Astrocyte of the spinal cord (primary cell): ENCODE measurements at regions not wholly inside any gene's neighbourhood (a gene's known extent, or its start where the extent isn't known, plus 50 kb on each side); places are given as distances from the start of the nearest gene placed in this dataset.

Source experiments
- DNase-seq: peaks from one replicate; pipeline ENCODE4 v3.0.0; 2011; ENCODE audit warnings: low read depth, low spot score
- H3K4me3 ChIP-seq: 2 replicates; pipeline ENCODE4 v1.5.1; 2011; ENCODE audit warnings: low read depth, mild to moderate bottlenecking, low read length, moderate library complexity
- in situ Hi-C: cut with HindIII; loops from 2 replicates; pipeline ENCODE4 v1.10.0; 2017; ENCODE audit warnings: low sequenced_read_pairs
- TF ChIP-seq, protein P1 (sequence below): IDR thresholded peaks from 2 replicates; pipeline ENCODE4 v1.5.1; 2012; ENCODE audit warnings: low read depth, mild to moderate bottlenecking, low read length, inconsistent platforms

DNA sequence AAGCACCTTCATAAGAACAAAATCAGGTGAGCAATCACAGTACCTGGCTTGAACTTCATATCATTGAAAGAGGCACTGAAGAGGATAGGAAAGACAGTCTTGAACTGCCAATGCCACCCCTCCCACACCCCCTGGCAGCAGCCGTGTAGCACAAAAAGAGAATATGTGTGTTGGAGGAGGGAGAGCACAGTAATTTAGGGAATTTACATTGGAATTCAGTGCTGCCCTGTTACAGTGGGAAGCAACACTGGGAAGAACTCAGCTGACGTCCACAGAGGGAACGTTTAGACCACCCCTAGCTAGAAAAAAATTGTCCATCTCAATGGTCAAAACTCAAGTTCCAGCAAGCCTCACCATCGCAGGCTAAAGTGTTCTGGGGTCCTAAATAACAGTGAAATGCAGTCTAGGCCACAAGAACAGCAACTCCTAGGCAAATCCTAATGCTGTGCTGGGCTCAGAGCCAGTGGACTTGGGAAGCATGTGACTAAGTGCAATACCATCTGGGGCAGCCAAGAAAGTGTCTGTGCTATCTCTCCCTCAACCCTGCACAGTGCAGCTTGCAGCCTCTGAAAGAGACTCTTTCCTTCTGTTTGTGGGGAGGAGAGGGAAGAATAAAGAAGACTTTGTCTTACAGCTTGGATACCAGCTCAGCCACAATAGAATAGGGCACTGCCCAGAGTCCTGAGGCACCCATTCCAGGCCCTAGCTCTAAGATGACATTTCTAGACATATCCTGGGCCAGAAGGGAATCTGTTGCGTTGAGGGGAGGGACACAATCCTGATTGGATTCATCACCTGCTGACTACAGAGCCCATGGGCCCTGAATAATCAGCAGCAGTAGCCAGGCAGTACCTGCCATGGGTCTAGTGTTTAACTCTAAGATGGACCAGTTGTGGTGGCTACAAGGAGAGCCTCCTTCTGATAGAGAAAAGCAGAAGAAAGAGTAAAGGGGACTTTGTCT, 62.1 kb upstream of the VLDLR start:
- in situ Hi-C loops: no loop called here
- peak; percentile 93 for DNase-seq
- TF ChIP-seq, protein P1, sequence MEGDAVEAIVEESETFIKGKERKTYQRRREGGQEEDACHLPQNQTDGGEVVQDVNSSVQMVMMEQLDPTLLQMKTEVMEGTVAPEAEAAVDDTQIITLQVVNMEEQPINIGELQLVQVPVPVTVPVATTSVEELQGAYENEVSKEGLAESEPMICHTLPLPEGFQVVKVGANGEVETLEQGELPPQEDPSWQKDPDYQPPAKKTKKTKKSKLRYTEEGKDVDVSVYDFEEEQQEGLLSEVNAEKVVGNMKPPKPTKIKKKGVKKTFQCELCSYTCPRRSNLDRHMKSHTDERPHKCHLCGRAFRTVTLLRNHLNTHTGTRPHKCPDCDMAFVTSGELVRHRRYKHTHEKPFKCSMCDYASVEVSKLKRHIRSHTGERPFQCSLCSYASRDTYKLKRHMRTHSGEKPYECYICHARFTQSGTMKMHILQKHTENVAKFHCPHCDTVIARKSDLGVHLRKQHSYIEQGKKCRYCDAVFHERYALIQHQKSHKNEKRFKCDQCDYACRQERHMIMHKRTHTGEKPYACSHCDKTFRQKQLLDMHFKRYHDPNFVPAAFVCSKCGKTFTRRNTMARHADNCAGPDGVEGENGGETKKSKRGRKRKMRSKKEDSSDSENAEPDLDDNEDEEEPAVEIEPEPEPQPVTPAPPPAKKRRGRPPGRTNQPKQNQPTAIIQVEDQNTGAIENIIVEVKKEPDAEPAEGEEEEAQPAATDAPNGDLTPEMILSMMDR: no peak

DNA sequence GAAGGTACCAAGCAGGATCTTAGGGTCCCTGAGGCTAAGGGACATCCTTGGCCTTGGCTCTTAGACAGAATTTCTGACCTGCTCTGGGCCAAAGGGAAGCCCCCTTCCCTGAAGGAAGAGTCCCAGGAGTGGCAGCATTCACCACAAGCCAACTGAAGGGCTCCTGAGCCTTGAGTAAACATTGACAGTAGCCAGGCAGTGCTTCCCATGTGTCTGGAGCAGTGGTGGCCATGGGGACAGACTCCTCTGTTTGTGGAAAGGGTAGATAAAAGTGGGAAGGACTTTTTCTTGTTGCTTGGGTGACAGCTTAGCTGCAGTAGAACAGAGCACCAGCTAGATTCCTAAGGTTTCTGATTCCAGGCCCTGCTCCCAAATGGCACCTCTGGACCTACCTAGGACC, 61.4 kb upstream of the VLDLR start:
- in situ Hi-C loops: no loop called here
- TF ChIP-seq, protein P1: no peak
- no peak for DNase-seq
- H3K4me3 ChIP-seq: no peak overlapping the region

More for the DNA sequence above, 62.1 kb upstream of the VLDLR start:
- no peak overlapping the region for H3K4me3 ChIP-seq

DNA sequence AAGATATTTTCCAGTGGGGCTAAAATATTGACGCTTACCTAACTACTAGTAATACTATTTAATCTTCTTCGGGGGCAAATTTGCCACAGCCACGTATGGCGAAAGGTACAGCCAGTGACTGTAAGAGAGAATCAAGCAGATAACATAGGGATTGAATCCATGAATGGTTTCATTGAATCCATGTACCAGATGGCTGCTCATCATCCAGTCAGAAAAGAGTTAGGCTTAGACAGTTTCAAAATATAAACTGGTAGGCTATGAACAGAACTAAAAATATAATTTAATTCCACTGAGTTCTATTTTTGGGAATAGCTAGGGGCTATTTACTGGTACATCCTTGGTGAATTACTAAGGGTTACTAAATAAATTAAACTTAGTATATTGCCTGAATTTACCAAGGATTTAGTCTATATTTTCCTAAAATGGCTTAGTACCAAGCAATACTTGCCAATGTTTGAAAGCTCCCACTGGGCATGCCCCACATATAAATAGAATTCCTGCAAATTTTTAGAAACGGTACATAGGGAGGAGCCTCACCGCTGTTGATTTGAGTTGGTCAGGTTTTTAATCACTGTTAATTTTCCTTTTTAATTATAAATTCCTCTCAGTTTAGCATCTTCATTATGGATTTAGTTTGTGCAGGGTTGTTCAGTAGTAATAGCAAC, 55.8 kb upstream of the VLDLR start:
- DNase-seq: no peak
- H3K4me3 ChIP-seq: no peak overlapping the region
- TF ChIP-seq, protein P1: no peak
- in situ Hi-C loops: no loop called here

DNA sequence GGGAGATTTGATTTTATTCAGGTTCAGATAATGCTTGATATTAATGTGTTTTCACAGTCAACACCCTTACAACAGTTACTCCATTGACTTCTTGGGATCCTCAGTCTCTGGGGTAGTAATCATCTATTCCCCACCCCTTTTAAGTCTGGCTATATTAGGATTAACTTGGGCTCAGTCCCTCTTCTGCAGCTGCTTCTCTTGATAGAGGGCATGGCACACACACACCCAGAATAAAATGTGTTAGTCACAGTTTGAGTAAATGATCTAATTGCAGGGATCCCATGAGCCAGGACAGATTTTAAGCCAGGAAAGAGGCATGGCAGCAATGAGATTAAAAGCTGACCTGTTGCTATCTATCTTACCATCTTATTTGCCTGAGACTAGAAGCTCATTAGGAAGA, 53.7 kb upstream of the VLDLR start:
- no peak for DNase-seq
- H3K4me3 ChIP-seq: no peak overlapping the region
- TF ChIP-seq, protein P1: no peak
- in situ Hi-C loops: no loop called here

DNA sequence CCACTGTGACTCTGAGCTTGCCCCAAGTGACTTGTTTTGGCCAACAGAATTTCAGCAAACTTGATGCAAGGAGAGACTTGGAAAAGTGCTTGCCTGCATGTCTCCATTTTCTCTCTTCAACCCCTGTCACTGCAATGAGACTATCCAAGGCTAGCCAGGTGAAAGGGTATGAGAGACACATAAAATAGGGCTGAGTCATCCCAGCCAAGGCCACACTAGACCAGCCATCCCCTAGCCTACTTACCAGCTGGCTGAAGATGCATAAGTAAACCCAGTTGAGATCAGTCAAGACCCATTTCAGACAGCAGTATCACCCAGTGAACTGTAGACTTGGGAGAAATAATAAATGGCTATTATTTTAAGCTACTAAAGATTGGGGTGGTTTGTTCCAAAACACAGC, 52.9 kb upstream of the VLDLR start:
- DNase-seq: no peak
- in situ Hi-C loops: no loop called here

DNA sequence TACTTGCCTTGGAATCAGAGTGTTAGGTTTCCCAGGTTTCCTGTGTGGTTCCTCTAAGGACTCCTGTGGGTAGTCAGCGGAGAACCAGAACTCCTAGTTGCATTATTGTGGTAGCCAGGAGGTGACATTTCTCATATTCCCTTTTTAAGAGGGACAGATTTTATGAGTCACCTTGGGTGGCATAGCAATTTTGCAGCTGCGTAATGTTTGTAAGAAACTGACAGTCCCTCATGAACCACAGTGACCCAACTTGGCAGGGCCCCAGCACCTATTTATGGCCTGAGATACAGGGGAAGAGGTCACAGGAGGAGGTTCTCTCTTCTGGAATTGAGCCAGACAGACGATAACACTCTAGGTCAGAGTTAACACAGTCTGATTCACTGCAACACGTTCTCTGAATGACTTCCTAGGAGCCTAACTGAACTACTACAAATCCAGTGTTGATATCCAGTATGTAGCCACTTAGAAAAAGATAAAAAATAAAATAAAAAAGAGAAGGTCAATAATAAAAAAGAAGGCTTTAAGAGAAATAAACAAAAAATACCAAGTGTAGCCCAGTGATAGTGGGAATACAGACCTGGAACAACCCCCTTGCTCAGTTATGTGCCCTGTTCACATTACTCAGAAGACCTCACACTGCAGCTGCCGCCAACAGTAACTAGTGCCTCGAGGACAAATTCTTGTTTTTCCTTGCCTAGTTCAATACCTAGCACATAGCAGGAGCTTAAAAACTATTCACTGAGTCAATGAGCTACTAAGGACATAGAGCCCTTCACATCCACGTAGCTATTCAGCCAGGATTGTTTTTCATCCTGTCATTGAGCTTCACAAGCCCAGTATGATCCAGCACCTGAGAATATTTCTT, 50.7 kb upstream of the VLDLR start:
- in situ Hi-C loops: no loop called here
- H3K4me3 ChIP-seq: no peak overlapping the region
- DNase-seq: peak; percentile 82

More for the DNA sequence above, 52.9 kb upstream of the VLDLR start:
- TF ChIP-seq, protein P1: no peak
- H3K4me3 ChIP-seq: no peak overlapping the region

More for the DNA sequence above, 50.7 kb upstream of the VLDLR start:
- TF ChIP-seq, protein P1: no peak
